ENCODE measurements at regions not wholly inside any gene's neighbourhood (a gene's known extent, or its start where the extent isn't known, plus 50 kb on each side); places are given as distances from the start of the nearest gene placed in this dataset.

DNA sequence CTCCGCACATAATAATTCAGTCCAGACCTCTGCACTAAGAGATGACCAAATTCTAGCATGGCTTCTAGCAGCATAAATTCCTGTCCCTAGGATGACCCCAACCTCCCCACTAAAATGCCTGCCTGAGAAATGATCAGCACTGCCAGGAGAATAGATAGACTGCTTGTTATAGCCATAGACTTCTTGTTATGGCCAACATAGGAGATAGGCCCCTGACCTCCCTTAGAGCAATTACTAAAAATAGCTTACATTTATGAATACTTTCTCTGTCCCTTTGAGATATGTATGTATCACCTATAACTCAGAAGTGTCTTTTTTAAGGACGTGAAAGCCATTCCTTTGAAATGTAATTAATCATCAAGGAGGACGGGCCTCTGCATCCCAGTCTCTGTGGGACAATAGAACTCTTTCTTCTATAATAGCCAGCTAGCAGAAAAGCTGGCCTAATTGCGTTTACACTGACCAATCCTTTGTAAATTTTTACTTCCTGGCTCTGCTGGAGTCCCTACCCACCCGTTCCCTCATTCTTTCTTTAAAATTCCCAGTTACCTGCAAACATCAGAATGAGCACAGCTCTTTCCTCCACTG, 1002.7 kb downstream of the CDH18 start:
- TF ChIP-seq ZNF510 (tag by site-specific recombination; IDR thresholded peaks at IDR 0.05; ENCODE audit: insufficient replicate concordance) (no peak), ZNF121 (tag by site-specific recombination; IDR thresholded peaks at IDR 0.05) (no peak)

Measured in HEK293 (cell line).